Glutamatergic neuron (in vitro differentiated cells): ENCODE measurements at regions not wholly inside any gene's neighbourhood (a gene's known extent, or its start where the extent isn't known, plus 50 kb on each side); places are given as distances from the start of the nearest gene placed in this dataset.

ENCODE experiments used
- DNase-seq: peaks from one replicate; pipeline ENCODE4 v3.0.0; 2022
- H3K27ac Mint-ChIP-seq: one replicate; pipeline ENCODE4 v1.8.0; 2020; ENCODE audit warnings: mild to moderate bottlenecking, mixed read lengths, inconsistent platforms; ENCODE audit not compliant: unreplicated experiment
- H3K27me3 Mint-ChIP-seq: one replicate; pipeline ENCODE4 v1.8.0; 2020; ENCODE audit warnings: mild to moderate bottlenecking, moderate library complexity, mixed read lengths, inconsistent platforms; ENCODE audit not compliant: unreplicated experiment
- H3K36me3 Mint-ChIP-seq: one replicate; pipeline ENCODE4 v1.8.0; 2020; ENCODE audit warnings: mild to moderate bottlenecking, mixed read lengths, inconsistent platforms; ENCODE audit not compliant: unreplicated experiment
- H3K4me1 Mint-ChIP-seq: one replicate; pipeline ENCODE4 v1.8.0; 2020; ENCODE audit warnings: mild to moderate bottlenecking, low read depth, mixed read lengths, inconsistent platforms; ENCODE audit not compliant: unreplicated experiment
- H3K4me3 Mint-ChIP-seq: one replicate; pipeline ENCODE4 v1.8.0; 2020; ENCODE audit warnings: mild to moderate bottlenecking, mixed read lengths, inconsistent platforms; ENCODE audit not compliant: unreplicated experiment
- H3K9me3 Mint-ChIP-seq: one replicate; pipeline ENCODE4 v1.8.0; 2020; ENCODE audit warnings: mild to moderate bottlenecking, moderate library complexity, mixed read lengths, inconsistent platforms; ENCODE audit not compliant: unreplicated experiment
- CTCF ChIP-seq: fragments of 200-600 bp; sonication (generic); IDR thresholded peaks from one replicate; pipeline ENCODE4 v1.5.0; 2021; ENCODE audit not compliant: partially characterized antibody, unreplicated experiment

- H3K27ac Mint-ChIP-seq = no peak overlapping the region
- peaks cover 2% of the 10 kb centered on the region for H3K4me1 Mint-ChIP-seq
- TF ChIP-seq CTCF = no peak
- no peaks in the 10 kb centered on the region for H3K27me3 Mint-ChIP-seq
- H3K9me3 Mint-ChIP-seq = peaks cover 2% of the 10 kb centered on the region
- H3K4me3 Mint-ChIP-seq = no peak overlapping the region
- peaks cover 8% of the 10 kb centered on the region for H3K36me3 Mint-ChIP-seq
- DNase-seq = no peak
Measured at GRCh38 chr16:64425381-64425780, 696.5 kb downstream of the CDH11 start.

GRCh38 chr16:64422259-64422658, 699.6 kb downstream of the CDH11 start:
- Mint-ChIP-seq H3K4me1 (peaks cover 2% of the 10 kb centered on the region), H3K27ac (no peak overlapping the region), H3K36me3 (peaks cover 8% of the 10 kb centered on the region), H3K9me3 (peaks cover 2% of the 10 kb centered on the region), H3K27me3 (no peaks in the 10 kb centered on the region), H3K4me3 (no peak overlapping the region)
- no peak for TF ChIP-seq CTCF
- no peak for DNase-seq

GRCh38 chr16:64421515-64421914, 700.3 kb downstream of the CDH11 start:
- Mint-ChIP-seq H3K27ac (no peak overlapping the region), H3K4me1 (peaks cover 7% of the 10 kb centered on the region), H3K4me3 (no peak overlapping the region), H3K9me3 (peaks cover 2% of the 10 kb centered on the region), H3K27me3 (no peaks in the 10 kb centered on the region), H3K36me3 (peaks cover 8% of the 10 kb centered on the region)
- DNase-seq = no peak
- no peak for TF ChIP-seq CTCF

- no peak overlapping the region for H3K27ac Mint-ChIP-seq
- peaks cover 8% of the 10 kb centered on the region for H3K36me3 Mint-ChIP-seq
- peaks cover 2% of the 10 kb centered on the region for H3K9me3 Mint-ChIP-seq
- TF ChIP-seq CTCF = no peak
- H3K27me3 Mint-ChIP-seq = no peaks in the 10 kb centered on the region
- H3K4me3 Mint-ChIP-seq = no peak overlapping the region
- DNase-seq = no peak
- H3K4me1 Mint-ChIP-seq = peaks cover 10% of the 10 kb centered on the region
Measured at GRCh38 chr16:64419832-64420231, 702.0 kb downstream of the CDH11 start.

GRCh38 chr16:64417711-64418227, 704.1 kb downstream of the CDH11 start:
- DNase-seq = no peak
- no peak overlapping the region for H3K27ac Mint-ChIP-seq

More at GRCh38 chr16:64417711-64418227, 704.1 kb downstream of the CDH11 start:
- H3K36me3 Mint-ChIP-seq = peaks cover 4% of the 10 kb centered on the region
- no peaks in the 10 kb centered on the region for H3K27me3 Mint-ChIP-seq
- no peak overlapping the region for H3K4me3 Mint-ChIP-seq
- no peak for TF ChIP-seq CTCF
- H3K9me3 Mint-ChIP-seq = peaks cover 2% of the 10 kb centered on the region
- peaks cover 11% of the 10 kb centered on the region for H3K4me1 Mint-ChIP-seq
